KMS-11 (cell line): ENCODE measurements at regions not wholly inside any gene's neighbourhood (a gene's known extent, or its start where the extent isn't known, plus 50 kb on each side); places are given as distances from the start of the nearest gene placed in this dataset.

Source experiments
- H2AFZ ChIP-seq: fragments of 200-600 bp; sonication (generic); 2 replicates; pipeline ENCODE4 v1.6.1; 2016; ENCODE audit warnings: antibody characterized with exemption, mixed run types, low read depth
- H3K27ac ChIP-seq: fragments of 200-600 bp; sonication (generic); 2 replicates; pipeline ENCODE4 v1.6.1; 2016; ENCODE audit warnings: mild to moderate bottlenecking, mixed run types
- H3K27me3 ChIP-seq: fragments of 200-600 bp; sonication (generic); 2 replicates; pipeline ENCODE4 v1.6.1; 2017; ENCODE audit warnings: mild to moderate bottlenecking, low read depth, mixed run types, moderate library complexity; ENCODE audit not compliant: insufficient read depth
- H3K36me3 ChIP-seq: fragments of 200-600 bp; sonication (generic); 2 replicates; pipeline ENCODE4 v1.6.1; 2017; ENCODE audit warnings: mild to moderate bottlenecking, mixed run types; ENCODE audit not compliant: insufficient read depth
- H3K4me1 ChIP-seq: fragments of 200-600 bp; sonication (generic); 2 replicates; pipeline ENCODE4 v1.6.1; 2016; ENCODE audit warnings: mild to moderate bottlenecking, low read depth, mixed run types; ENCODE audit not compliant: poor library complexity, severe bottlenecking
- H3K4me2 ChIP-seq: fragments of 200-600 bp; sonication (generic); 2 replicates; pipeline ENCODE4 v1.7.0; 2016; ENCODE audit warnings: mild to moderate bottlenecking, mixed run types
- H3K4me3 ChIP-seq: fragments of 200-600 bp; sonication (generic); IDR thresholded peaks from 2 replicates; pipeline ENCODE4 v1.6.1; 2017; ENCODE audit warnings: low read depth, low read length, mixed read lengths; ENCODE audit not compliant: insufficient read depth
- H3K79me2 ChIP-seq: fragments of 200-600 bp; sonication (generic); 2 replicates; pipeline ENCODE4 v1.6.1; 2016; ENCODE audit warnings: low read depth, mixed run types; ENCODE audit not compliant: insufficient read depth
- H3K9ac ChIP-seq: fragments of 200-600 bp; sonication (generic); 2 replicates; pipeline ENCODE4 v1.6.1; 2016; ENCODE audit warnings: mild to moderate bottlenecking, mixed run types
- H4K20me1 ChIP-seq: fragments of 200-600 bp; sonication (generic); 2 replicates; pipeline ENCODE4 v1.6.1; 2016; ENCODE audit warnings: mild to moderate bottlenecking, mixed run types; ENCODE audit not compliant: insufficient read depth
- TF ChIP-seq, protein P1 (sequence below): fragments of 200-600 bp; sonication (generic); conservative IDR thresholded peaks from 2 replicates; pipeline ENCODE4 v1.6.1; 2017; ENCODE audit warnings: low read depth, mild to moderate bottlenecking, antibody characterized with exemption, low read length, moderate library complexity, mixed read lengths

- TF ChIP-seq, protein P1, sequence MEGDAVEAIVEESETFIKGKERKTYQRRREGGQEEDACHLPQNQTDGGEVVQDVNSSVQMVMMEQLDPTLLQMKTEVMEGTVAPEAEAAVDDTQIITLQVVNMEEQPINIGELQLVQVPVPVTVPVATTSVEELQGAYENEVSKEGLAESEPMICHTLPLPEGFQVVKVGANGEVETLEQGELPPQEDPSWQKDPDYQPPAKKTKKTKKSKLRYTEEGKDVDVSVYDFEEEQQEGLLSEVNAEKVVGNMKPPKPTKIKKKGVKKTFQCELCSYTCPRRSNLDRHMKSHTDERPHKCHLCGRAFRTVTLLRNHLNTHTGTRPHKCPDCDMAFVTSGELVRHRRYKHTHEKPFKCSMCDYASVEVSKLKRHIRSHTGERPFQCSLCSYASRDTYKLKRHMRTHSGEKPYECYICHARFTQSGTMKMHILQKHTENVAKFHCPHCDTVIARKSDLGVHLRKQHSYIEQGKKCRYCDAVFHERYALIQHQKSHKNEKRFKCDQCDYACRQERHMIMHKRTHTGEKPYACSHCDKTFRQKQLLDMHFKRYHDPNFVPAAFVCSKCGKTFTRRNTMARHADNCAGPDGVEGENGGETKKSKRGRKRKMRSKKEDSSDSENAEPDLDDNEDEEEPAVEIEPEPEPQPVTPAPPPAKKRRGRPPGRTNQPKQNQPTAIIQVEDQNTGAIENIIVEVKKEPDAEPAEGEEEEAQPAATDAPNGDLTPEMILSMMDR = no peak
- no peak overlapping the region for H3K9ac ChIP-seq
- no peaks in the 10 kb centered on the region for H4K20me1 ChIP-seq
- no peaks in the 10 kb centered on the region for H3K27me3 ChIP-seq
- H3K4me1 ChIP-seq = no peaks in the 10 kb centered on the region
- H2AFZ ChIP-seq = no peak overlapping the region
- no peaks in the 10 kb centered on the region for H3K79me2 ChIP-seq
- H3K4me2 ChIP-seq = no peak overlapping the region
- H3K4me3 ChIP-seq = no peak overlapping the region
- H3K27ac ChIP-seq = no peak overlapping the region
- H3K36me3 ChIP-seq = no peaks in the 10 kb centered on the region
Observed at GRCh38 chr16:27691721-27692120, 141.8 kb downstream of the KATNIP start.

DNA sequence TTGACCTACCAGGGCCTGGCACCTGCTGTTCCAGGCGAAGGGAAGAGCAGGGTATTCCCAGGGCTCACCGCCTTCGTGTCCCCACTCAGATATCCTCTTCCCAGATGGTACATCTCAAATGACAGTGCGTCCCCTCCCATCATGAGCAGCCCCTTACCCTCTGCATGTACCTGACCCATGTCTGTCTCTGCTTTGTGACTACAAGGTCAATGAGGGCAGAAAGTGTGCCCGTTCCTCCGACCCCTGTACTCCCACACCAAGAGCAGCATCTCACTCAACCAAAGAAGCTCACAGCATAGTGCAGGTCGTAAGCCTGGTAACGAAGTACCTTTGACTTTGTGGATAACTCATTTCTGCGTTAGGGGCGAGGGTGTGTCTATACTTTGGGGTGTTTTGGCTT, 142.6 kb downstream of the KATNIP start:
- H3K79me2 ChIP-seq = no peaks in the 10 kb centered on the region
- no peaks in the 10 kb centered on the region for H3K36me3 ChIP-seq
- H3K4me3 ChIP-seq = no peak overlapping the region
- H3K4me1 ChIP-seq = no peaks in the 10 kb centered on the region
- no peaks in the 10 kb centered on the region for H3K27me3 ChIP-seq
- H2AFZ ChIP-seq = no peak overlapping the region
- H3K9ac ChIP-seq = no peak overlapping the region
- no peak overlapping the region for H3K27ac ChIP-seq
- TF ChIP-seq, protein P1 = no peak
- no peaks in the 10 kb centered on the region for H4K20me1 ChIP-seq
- H3K4me2 ChIP-seq = no peak overlapping the region

DNA sequence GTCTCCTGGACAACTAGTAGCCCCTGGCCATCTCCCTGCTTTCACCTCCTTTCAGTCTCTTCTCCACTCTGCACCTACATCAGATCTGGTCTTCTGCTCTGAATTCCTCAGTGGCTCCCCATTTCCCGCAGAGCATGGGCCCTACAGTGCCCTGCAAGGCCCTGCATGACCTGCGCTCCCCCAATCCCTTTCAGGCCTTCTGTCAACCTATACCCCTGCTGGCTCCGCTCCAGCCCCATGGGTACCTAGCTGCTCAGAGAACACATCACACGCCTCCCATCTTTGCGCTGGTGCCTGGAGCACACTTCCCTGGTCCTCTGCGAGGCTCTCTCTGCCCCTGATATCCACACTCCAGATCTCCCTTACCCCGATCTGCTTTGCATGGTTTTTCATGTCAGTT, 145.2 kb downstream of the KATNIP start:
- Histone ChIP-seq H3K79me2 (no peaks in the 10 kb centered on the region), H3K9ac (no peak overlapping the region), H3K4me1 (no peaks in the 10 kb centered on the region), H3K4me2 (no peak overlapping the region), H4K20me1 (no peaks in the 10 kb centered on the region), H3K36me3 (no peaks in the 10 kb centered on the region), H3K4me3 (no peak overlapping the region), H3K27ac (no peak overlapping the region), H3K27me3 (no peaks in the 10 kb centered on the region), H2AFZ (no peak overlapping the region)
- TF ChIP-seq, protein P1 = no peak

DNA sequence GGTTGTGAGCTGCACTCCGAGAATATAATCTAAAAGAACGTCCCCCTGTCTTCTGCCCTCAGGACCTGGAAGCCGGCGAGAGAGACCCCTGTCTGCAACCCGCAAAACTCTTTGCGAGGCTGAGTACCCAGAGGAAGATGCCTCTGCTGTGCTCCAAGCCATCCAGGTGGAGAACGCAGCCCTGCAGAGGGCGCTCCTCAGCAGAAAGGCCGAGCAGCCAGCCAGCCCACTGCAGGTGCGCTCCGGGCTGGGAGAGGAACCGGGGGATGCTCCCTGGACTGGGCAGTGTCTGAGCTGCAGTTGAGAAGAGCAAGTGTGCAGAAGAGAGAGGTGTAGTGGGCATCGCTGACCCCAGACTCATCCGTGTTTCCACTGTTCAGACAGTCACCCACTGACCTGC, 148.3 kb downstream of the KATNIP start:
- TF ChIP-seq, protein P1 = 0 out of 2 replicates have a peak, but pooled peaks have one; percentile 27
- no peak overlapping the region for H2AFZ ChIP-seq
- H3K9ac ChIP-seq = no peak overlapping the region
- H3K36me3 ChIP-seq = no peaks in the 10 kb centered on the region
- H3K27ac ChIP-seq = no peak overlapping the region
- H3K4me3 ChIP-seq = no peak overlapping the region
- no peak overlapping the region for H3K4me2 ChIP-seq
- no peaks in the 10 kb centered on the region for H3K27me3 ChIP-seq
- no peaks in the 10 kb centered on the region for H4K20me1 ChIP-seq
- no peaks in the 10 kb centered on the region for H3K4me1 ChIP-seq
- no peaks in the 10 kb centered on the region for H3K79me2 ChIP-seq
